Suppressor macrophage treated with lipopolysaccharide for 4 hours (primary cell): ENCODE measurements at regions not wholly inside any gene's neighbourhood (a gene's known extent, or its start where the extent isn't known, plus 50 kb on each side); places are given as distances from the start of the nearest gene placed in this dataset.
"Not testable (repeated sequence)": the region's sequence is repeated elsewhere in the genome, so short reads cannot be mapped to it uniquely, and the experiment has no call there.

Source experiments
- DNase-seq: peaks from one replicate; pipeline ENCODE4 v3.0.0-alpha.2; 2020

GRCh38 chr4:135429528-135429927 lies 1227.9 kb upstream of the PABPC4L start:
- DNase-seq = no peak

GRCh38 chr4:135418353-135418752 lies 1216.8 kb upstream of the PABPC4L start:
- no peak for DNase-seq

DNA sequence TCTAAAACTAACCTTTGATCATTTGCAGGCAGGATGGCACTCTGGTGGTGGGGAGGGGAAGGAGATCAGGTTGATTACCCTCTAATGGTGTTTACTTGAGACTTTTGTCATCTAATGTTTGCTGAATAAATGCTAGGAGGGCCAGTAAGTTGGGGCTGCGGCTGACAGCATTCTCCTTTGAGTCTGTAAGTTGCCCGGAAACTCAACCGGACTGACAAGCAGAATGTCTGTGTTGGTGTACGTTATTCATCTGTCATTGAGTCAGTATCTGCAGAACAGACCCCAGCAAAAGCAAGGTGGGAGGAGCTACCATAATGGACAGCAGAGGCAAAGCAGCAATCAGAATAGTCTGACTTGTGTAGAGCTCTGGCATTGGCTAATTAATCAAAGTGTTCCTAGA lies 1210.6 kb upstream of the PABPC4L start:
- DNase-seq = no peak

DNA sequence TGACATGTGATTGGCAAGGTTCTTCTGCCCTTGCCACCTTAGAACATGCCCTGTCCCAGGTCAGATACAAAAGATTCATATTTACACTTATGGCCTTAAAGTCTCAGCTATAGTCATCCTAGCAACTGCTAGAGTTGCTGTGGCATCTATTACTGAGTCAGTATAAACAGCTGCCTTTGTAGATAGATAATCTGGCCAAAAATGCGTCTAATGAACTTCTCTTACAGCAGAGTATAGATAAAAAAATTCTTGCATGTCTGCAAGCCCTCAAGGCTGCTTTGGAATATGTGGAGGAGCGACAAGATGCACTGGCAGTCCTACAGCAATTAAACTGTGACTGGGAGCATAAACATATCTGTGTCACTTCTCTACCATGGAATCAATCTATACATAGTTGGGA lies 1209.7 kb upstream of the PABPC4L start:
- DNase-seq = no peak

DNA sequence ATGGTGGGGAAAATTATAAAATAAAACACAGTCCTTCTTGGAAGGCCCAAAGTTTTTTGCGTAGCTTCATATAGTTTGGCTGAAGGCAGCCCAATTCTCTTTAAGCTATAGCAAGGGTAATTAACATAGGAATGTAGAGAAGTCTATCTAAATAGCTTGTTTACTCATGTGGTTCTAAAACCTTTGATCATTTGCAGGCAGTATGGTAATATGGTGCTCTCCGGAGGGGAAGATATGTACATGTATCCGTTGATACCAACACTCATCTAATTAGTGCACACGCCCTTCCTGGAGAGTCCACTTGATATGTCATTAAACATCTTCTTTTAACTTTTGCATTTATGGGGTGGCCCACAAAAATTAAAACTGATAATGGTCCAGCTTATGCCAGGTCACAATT lies 1207.7 kb upstream of the PABPC4L start:
- DNase-seq = not testable (repeated sequence)

- DNase-seq = no peak
Observed at GRCh38 chr4:135408109-135408508, 1206.5 kb upstream of the PABPC4L start.

DNA sequence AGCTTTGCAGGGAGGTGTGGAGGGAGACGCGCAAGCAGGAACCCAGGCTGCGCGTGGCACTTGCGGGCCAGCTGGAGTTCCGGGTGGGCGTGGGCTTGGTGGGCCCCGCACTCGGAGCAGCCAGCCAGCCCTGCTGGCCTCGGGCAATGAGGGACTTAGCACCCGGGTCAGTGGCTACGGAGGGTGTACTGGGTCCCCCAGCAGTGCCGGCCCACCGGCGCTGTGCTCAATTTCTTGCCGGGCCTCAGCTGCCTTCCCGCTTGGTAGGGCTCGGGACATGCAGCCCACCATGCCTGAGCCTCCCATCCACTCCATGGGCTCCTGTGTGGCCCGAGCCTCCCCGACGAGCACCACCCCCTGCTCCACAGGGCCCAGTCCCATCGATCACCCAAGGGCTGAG lies 1205.0 kb upstream of the PABPC4L start:
- DNase-seq = not testable (repeated sequence)

DNA sequence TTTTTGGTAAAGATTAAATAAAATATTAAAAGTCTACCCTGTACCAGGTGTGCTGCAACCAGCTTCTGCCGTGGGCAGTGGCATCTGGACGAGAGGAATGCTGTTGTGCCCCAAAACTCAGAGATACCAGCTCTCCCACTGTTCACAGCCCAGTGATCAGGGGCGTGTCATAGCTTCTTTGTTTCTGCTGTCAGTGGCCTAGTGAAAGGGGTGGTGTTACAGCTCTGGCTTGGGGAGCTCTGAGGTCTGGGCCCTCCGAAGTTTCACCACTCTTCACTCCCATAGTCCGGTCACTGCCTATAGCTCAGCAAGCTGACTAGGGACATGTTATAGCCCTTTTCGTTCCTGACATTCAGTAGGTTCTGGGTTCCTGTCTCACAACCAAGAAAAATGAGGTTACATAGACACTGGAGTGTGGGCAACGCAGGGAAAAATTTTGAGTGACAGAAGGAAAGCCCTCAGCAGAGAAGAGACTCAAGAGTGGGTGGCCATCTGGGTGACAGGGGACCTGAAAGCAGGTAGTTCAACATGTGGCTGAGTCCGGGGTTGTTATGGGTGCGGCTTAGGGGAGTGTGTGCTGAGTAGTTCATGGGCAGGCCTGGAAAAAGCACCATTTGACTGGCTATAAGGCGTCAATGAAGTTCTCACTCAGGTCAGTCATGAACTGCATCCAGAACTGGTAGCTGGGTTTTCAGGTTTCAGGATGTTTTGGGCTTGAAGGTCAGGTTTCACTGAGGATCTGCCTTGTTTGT lies 1184.4 kb upstream of the PABPC4L start:
- no peak for DNase-seq

GRCh38 chr4:135383356-135384288 lies 1182.0 kb upstream of the PABPC4L start:
- no peak for DNase-seq

DNA sequence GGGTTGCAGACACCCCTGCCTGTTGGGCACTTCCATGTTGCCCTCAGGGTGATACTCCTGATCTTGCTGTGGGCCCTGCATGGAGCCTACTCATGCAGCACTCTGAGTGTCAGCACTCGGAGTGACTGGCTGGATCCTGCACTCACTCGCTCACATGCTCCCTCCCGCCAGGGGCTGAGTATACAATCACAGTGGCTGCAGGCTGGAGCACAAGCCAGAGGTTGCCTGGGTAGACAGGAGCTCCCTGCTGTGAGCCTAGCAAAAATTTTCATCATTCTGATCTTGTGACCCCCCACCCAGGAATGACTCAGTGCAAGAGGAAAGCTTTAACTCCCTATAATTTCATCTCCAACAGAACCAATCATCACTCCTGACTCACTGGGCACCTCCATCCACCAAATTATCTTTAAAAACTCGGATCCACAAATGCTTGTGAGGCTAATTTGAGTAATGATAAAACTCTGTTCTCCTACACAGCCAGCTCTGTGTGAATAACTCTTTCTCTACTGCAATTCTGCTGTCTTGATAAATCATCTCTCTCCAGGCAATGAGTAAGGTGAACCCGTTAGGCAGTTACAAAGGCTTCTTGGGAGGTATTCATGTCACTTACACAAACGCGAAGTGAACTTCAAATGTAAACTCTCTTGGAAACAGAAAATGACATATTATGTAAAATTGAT lies 1180.8 kb upstream of the PABPC4L start:
- no peak for DNase-seq

DNA sequence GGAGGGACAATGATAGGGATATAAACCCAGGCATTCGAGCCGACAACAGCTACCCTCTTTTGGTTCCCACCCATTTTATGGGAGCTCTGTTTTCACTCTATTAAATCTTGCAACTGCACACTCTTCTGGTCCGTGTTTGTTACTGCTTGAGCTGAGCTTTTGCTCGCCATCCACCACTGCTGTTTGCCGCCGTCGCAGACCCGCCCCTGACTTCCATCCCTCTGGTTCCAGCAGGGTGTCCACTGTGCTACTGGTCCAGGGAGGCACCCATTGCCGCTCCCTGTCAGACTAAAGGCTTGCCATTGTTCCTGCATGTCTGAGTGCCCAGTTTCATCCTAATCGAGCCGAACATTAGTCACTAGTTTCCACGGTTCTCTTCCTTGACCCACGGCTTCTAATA lies 1170.5 kb upstream of the PABPC4L start:
- no peak for DNase-seq

DNA sequence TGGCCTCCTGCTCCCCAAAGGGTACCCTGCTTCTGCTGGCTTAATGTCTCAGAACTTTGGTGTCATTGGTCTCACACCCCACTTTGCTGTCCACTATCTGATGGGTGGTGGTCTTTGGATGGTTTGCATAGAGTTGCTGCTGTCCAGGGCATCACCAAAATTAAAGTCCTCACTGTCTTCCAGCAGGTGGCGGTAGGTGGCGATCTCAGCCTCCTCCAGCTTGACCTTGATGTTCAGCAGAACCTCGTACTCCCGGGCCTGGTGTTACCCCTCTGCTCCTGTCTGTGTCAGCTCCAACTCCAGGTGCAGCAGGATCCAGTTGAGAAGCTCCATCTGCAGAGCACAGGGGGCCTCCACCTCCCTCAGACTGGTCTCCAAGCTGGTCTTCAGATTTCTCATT lies 1169.5 kb upstream of the PABPC4L start:
- DNase-seq = peak; percentile 10

GRCh38 chr4:135368831-135369230 lies 1167.2 kb upstream of the PABPC4L start:
- no peak for DNase-seq

- no peak for DNase-seq
Observed at GRCh38 chr4:135365065-135365464, 1163.5 kb upstream of the PABPC4L start.

DNA sequence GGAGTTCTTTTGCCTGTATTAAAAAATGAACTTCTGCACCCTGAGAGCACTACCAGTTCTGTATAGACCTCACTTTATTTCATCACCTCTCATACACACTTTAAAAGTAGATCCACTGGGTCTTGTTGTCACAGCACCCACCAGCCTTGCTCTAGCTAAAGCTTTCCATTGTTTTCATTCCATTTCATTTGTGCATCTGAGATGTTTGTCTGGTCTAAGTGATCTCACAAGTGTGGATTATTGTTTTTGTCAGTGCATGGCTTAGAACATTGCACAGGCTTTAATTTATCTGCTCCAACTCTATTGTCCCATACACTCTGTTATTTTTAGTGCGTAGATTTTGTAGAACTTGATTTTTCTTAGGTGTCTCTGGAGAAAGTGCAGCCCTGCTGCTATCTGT lies 1157.5 kb upstream of the PABPC4L start:
- DNase-seq = no peak

- DNase-seq = no peak
Observed at GRCh38 chr4:135357091-135357490, 1155.5 kb upstream of the PABPC4L start.

GRCh38 chr4:135354876-135355275 lies 1153.3 kb upstream of the PABPC4L start:
- no peak for DNase-seq

DNA sequence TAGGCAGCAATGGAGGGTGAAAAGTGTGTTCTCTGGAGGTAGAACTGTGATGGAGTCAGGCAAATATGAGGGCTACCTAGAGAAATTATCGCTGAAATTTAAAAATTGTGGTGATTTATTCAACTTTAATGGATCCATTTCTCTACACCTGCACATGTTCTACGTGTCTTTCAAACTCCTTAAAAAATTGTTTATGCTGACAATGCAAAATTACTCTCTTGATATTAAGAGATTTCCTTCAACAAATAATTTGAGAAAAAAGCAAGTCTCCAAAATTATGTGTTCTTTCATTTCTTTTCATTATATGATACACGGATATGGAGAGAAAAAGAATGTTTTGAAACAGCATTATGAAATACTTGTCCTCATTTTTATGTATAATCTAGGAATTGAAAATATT lies 1151.4 kb upstream of the PABPC4L start:
- DNase-seq = no peak

GRCh38 chr4:135344492-135344891 lies 1142.9 kb upstream of the PABPC4L start:
- DNase-seq = no peak

- DNase-seq = no peak
Observed at GRCh38 chr4:135338181-135338580, 1136.6 kb upstream of the PABPC4L start.

DNA sequence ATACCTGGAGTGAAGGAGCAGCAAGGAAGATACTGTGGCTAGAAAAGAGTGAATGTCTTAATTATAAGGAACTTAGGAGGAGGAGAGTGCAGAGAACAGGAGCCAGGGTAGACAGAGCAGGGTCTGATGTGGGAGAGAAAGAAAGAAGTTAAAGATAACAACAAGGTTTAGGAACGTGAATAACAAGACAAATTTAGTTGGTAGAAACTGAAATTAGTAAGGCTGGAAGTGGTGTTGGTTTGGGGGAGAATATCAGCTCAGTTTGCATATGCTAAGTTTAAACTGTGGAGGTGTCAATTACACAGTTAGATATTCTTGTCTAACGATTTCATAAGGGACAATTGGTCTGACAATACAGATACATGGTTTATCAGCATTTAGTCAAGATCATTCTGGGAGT lies 1123.7 kb upstream of the PABPC4L start:
- DNase-seq = no peak

DNA sequence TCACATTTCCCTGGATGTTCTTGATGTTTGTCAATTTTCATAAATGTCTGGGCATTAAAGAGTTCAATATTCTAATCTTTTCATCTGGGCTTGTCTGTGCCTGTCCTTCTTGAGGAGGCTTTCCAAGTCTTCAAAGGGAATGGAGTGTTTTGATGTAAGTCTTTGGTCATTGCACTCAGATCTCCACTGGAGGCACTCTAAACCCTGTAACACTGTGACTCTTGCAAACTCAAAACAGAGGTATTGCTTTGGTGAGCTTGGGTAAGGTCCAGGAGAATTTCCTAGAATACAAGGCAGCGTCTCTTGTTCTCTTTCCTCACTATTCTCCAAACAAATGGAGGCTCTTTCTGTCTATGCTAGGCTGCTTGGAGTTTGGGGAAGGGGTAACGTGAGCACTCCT lies 1118.1 kb upstream of the PABPC4L start:
- no peak for DNase-seq

DNA sequence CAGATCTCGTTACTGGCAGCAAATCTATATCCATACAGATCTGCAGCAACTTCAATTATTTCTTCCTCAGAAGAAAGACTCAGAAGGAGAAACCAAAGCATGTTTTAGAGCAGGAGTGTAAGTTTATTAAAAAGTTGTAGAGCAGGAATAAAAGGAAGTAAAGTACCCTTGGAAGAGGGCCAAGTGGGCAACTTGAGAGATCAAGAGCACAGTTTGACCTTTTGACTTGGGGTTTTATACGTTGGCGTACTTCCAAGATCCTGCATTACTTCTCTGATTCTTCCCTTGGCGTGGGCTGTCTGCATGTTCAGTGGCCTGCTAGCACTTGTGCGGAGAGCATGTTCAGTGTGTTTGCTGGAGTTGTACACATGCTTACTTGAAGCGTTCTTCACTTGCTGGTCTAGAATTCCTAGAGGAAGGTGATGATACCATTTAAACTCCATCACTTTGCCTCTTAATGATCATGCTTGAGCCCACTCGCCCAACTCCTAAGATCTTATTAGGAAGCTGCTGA lies 1114.7 kb upstream of the PABPC4L start:
- no peak for DNase-seq
